Cardiac muscle cell (in vitro differentiated cells and primary cell): ENCODE measurements at regions not wholly inside any gene's neighbourhood (a gene's known extent, or its start where the extent isn't known, plus 50 kb on each side); places are given as distances from the start of the nearest gene placed in this dataset.

Experiments used
- DNase-seq, 2 donors: peaks; one replicate each; pipeline versions ENCODE4 v3.0.0 to v3.0.0-alpha.2; 2010 to 2017; ENCODE audit warnings: low read depth in 1 of 2, low spot score in 1 of 2
- H3K27ac ChIP-seq: fragments of 200-600 bp; sonication (generic); 2 replicates; pipeline ENCODE4 v1.5.1; 2016
- H3K27me3 ChIP-seq: fragments of 200-600 bp; sonication (generic); 2 replicates; pipeline ENCODE4 v1.6.0; 2016; ENCODE audit warnings: control low read depth
- H3K36me3 ChIP-seq: fragments of 200-600 bp; sonication (generic); 2 replicates; pipeline ENCODE4 v1.5.1; 2016; ENCODE audit warnings: control low read depth
- H3K4me1 ChIP-seq: fragments of 200-600 bp; sonication (generic); 2 replicates; pipeline ENCODE4 v1.8.1; 2017; ENCODE audit warnings: low read depth, mild to moderate bottlenecking, mixed run types
- H3K4me3 ChIP-seq: fragments of 200-600 bp; sonication (generic); 2 replicates; pipeline ENCODE4 v1.5.1; 2016; ENCODE audit warnings: mild to moderate bottlenecking
- H3K9me3 ChIP-seq: fragments of 200-600 bp; sonication (generic); 2 replicates; pipeline ENCODE4 v1.5.1; 2017; ENCODE audit warnings: low read depth, mild to moderate bottlenecking, control low read depth
- CTCF ChIP-seq: IDR thresholded peaks from 2 replicates; pipeline ENCODE4 v1.5.1; 2012; ENCODE audit warnings: low read depth, mild to moderate bottlenecking, low read length

GRCh38 chr14:58832095-58832521 lies 194.3 kb downstream of the DACT1 start:
- Histone ChIP-seq H3K4me1 (peaks cover 5% of the 10 kb centered on the region), H3K4me3 (no peak overlapping the region), H3K9me3 (no peaks in the 10 kb centered on the region), H3K36me3 (no peaks in the 10 kb centered on the region), H3K27ac (no peak overlapping the region), H3K27me3 (no peaks in the 10 kb centered on the region)
- no peak for TF ChIP-seq CTCF
- DNase-seq = no peak

DNA sequence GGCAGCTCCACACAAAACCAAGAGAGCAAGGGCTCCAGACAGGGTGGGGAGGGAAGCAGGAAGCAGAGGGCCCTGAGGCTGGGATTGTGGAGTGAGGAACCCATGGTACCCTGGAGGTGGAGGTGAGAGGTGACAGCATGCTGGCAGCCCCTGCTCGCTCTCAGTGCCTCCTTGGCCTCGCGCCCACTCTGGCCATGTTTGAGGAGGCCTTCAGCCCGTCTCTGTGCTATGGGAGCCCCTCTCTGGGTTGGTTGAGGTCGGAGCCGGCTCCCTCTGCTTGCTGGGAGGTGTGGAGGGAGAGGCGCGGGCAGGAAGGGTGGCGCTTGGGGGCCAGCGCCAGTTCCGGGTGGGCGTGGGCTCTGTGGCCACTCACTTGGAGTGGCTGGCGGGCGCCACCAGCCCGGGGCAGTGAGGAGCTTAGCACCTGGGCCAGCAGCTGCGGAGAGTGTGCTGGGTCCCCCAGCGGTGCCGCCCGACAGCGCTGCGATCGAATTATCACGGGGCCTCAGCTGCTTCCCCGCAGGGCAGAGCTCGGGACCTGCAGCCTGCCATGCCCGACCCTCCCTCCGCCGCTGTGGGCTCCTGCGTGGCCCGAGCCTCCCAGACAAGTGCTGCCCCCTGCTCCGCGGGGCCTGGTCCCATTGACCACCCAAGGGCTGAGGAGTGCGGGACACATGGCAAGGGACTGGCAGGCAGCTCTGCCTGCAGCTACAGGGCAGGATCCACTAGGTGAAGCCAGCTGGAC lies 196.0 kb downstream of the DACT1 start:
- Histone ChIP-seq H3K9me3 (no peaks in the 10 kb centered on the region), H3K4me3 (no peak overlapping the region), H3K27me3 (no peaks in the 10 kb centered on the region), H3K4me1 (peaks cover 5% of the 10 kb centered on the region), H3K36me3 (no peaks in the 10 kb centered on the region), H3K27ac (no peak overlapping the region)
- no peak for DNase-seq
- no peak for TF ChIP-seq CTCF

GRCh38 chr14:58836303-58836974 lies 198.7 kb downstream of the DACT1 start:
- no peak for DNase-seq
- no peaks in the 10 kb centered on the region for H3K36me3 ChIP-seq
- H3K27ac ChIP-seq = no peak overlapping the region
- H3K4me1 ChIP-seq = no peaks in the 10 kb centered on the region
- no peak overlapping the region for H3K4me3 ChIP-seq
- H3K27me3 ChIP-seq = no peaks in the 10 kb centered on the region
- TF ChIP-seq CTCF = no peak
- no peaks in the 10 kb centered on the region for H3K9me3 ChIP-seq

DNA sequence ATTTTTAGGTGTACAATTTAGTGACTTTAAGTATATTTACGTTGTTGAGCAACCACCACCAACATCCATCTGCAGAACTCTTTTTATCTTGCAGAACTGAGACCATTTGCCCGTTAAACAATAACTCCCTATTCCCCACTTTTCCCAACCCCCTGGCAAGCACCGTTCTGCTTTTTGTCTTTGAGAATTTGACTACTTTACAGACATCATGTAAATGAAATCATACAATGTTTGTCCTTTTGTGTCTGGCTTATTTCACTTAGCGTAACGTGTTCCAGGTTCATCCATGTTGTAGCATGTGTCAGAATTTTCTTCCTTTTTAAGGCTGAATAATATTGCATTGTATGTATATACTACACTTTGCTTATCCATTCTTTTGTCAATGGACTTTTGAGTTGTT lies 201.5 kb downstream of the DACT1 start:
- Histone ChIP-seq H3K4me3 (no peak overlapping the region), H3K9me3 (no peaks in the 10 kb centered on the region), H3K27me3 (no peaks in the 10 kb centered on the region), H3K27ac (no peak overlapping the region), H3K36me3 (no peaks in the 10 kb centered on the region), H3K4me1 (peaks cover 6% of the 10 kb centered on the region)
- no peak for TF ChIP-seq CTCF
- DNase-seq = no peak

DNA sequence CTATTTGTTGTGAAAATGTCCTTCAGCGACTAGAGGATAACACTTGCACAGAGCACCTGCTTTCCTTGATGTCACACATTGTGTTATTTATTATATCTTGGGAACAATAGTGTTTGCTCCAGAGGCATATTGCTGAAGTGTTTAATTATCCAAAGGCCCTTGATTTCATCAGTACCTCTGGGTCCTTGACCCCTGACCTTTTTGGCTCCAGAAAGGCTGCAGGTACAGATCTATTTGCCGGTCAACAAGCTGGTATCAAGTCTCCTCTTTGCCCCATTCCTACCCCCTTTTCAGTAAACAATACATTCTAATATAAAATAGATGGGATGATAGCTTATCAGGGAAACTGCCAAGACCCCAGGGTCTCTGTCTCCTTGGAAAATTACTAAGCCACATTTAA lies 206.8 kb downstream of the DACT1 start:
- Histone ChIP-seq H3K36me3 (no peaks in the 10 kb centered on the region), H3K4me3 (no peak overlapping the region), H3K4me1 (peaks cover 27% of the 10 kb centered on the region), H3K9me3 (no peaks in the 10 kb centered on the region), H3K27me3 (no peaks in the 10 kb centered on the region), H3K27ac (peak overlapping the region; percentile 69)
- no peak for TF ChIP-seq CTCF
- no peak for DNase-seq
